ENCODE measurements at regions not wholly inside any gene's neighbourhood (a gene's known extent, or its start where the extent isn't known, plus 50 kb on each side); places are given as distances from the start of the nearest gene placed in this dataset.
A peak's percentile ranks its signal among the peaks of the same experiment; 100 is the strongest.

DNA sequence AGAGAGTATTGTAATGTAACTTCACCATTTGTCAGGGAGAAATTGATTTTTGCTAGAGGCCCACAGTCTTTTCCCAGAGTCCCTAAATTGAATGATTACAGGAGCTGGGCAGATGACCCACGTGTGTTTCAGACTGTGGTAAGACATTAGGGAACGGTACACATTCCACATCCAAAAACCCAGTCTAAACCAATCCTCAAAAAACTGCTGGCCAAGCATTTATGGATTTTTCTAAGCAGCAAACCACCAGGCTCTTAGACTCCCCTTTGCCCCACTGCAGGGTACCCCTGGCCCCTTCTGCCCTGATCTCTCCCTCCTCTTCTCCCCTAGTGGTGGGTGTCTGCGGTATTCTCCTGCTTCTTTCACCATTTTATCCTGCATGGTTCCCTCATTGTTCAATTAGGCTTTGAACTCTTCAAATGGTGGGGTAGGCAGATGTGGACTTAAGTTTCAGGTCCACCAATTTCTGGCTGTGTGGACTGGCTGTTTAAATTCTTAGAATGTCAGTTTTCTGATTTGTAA, 135.5 kb upstream of the SORCS3 start:
- TF ChIP-seq, protein P1, sequence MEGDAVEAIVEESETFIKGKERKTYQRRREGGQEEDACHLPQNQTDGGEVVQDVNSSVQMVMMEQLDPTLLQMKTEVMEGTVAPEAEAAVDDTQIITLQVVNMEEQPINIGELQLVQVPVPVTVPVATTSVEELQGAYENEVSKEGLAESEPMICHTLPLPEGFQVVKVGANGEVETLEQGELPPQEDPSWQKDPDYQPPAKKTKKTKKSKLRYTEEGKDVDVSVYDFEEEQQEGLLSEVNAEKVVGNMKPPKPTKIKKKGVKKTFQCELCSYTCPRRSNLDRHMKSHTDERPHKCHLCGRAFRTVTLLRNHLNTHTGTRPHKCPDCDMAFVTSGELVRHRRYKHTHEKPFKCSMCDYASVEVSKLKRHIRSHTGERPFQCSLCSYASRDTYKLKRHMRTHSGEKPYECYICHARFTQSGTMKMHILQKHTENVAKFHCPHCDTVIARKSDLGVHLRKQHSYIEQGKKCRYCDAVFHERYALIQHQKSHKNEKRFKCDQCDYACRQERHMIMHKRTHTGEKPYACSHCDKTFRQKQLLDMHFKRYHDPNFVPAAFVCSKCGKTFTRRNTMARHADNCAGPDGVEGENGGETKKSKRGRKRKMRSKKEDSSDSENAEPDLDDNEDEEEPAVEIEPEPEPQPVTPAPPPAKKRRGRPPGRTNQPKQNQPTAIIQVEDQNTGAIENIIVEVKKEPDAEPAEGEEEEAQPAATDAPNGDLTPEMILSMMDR (IDR thresholded peaks at IDR 0.05) = 0 out of 2 replicates have a peak, but pooled peaks have one; percentile 6
- no peak for TF ChIP-seq POLR2AphosphoS5 (IDR thresholded peaks at IDR 0.05; ENCODE audit: low read depth, low read length)
- TF ChIP-seq, protein P2, sequence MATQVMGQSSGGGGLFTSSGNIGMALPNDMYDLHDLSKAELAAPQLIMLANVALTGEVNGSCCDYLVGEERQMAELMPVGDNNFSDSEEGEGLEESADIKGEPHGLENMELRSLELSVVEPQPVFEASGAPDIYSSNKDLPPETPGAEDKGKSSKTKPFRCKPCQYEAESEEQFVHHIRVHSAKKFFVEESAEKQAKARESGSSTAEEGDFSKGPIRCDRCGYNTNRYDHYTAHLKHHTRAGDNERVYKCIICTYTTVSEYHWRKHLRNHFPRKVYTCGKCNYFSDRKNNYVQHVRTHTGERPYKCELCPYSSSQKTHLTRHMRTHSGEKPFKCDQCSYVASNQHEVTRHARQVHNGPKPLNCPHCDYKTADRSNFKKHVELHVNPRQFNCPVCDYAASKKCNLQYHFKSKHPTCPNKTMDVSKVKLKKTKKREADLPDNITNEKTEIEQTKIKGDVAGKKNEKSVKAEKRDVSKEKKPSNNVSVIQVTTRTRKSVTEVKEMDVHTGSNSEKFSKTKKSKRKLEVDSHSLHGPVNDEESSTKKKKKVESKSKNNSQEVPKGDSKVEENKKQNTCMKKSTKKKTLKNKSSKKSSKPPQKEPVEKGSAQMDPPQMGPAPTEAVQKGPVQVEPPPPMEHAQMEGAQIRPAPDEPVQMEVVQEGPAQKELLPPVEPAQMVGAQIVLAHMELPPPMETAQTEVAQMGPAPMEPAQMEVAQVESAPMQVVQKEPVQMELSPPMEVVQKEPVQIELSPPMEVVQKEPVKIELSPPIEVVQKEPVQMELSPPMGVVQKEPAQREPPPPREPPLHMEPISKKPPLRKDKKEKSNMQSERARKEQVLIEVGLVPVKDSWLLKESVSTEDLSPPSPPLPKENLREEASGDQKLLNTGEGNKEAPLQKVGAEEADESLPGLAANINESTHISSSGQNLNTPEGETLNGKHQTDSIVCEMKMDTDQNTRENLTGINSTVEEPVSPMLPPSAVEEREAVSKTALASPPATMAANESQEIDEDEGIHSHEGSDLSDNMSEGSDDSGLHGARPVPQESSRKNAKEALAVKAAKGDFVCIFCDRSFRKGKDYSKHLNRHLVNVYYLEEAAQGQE (IDR thresholded peaks at IDR 0.05; ENCODE audit: insufficient read depth in 1 of 2, low read depth in 2 of 2, low read length in 1 of 2) = no peak

All from Panc1 (cell line).